Naive B cell (primary cell): ENCODE measurements at regions not wholly inside any gene's neighbourhood (a gene's known extent, or its start where the extent isn't known, plus 50 kb on each side); places are given as distances from the start of the nearest gene placed in this dataset.
A peak's percentile ranks its signal among the peaks of the same experiment; 100 is the strongest.
"Not testable (repeated sequence)": the region's sequence is repeated elsewhere in the genome, so short reads cannot be mapped to it uniquely, and the experiment has no call there.

Source experiments
- ATAC-seq, 2 donors: fragments of 150-1000 bp; cut with Tn5 transposase; 2 replicates each; pipeline ENCODE4 v1.10.0; 2021; ENCODE audit warnings: low read depth in 2 of 2, mild to moderate bottlenecking in 2 of 2, moderate library complexity in 2 of 2
- DNase-seq: peaks from one replicate; pipeline ENCODE4 v3.0.0; 2022
- H3K27ac Mint-ChIP-seq, 6 donors: one replicate each; pipeline ENCODE4 v1.8.0; 2020 to 2022; ENCODE audit warnings: mild to moderate bottlenecking in 6 of 6, mixed read lengths in 6 of 6, moderate library complexity in 5 of 6, inconsistent platforms in 2 of 6
- H3K27me3 Mint-ChIP-seq, 3 donors: one replicate each; pipeline ENCODE4 v1.8.0; 2021 to 2022; ENCODE audit warnings: mixed read lengths in 3 of 3, mild to moderate bottlenecking in 1 of 3
- H3K36me3 Mint-ChIP-seq, 2 donors: one replicate each; pipeline ENCODE4 v1.8.0; 2020 to 2022; ENCODE audit warnings: mixed read lengths in 2 of 2, inconsistent platforms in 1 of 2, mild to moderate bottlenecking in 1 of 2
- H3K4me1 Mint-ChIP-seq, 3 donors: one replicate each; pipeline ENCODE4 v1.8.0; 2020 to 2022; ENCODE audit warnings: mixed read lengths in 3 of 3, inconsistent platforms in 1 of 3, mild to moderate bottlenecking in 1 of 3, moderate library complexity in 1 of 3
- H3K4me3 Mint-ChIP-seq, 8 donors: one replicate each; pipeline ENCODE4 v1.8.0; 2020 to 2022; ENCODE audit warnings: mild to moderate bottlenecking in 8 of 8, mixed read lengths in 8 of 8, moderate library complexity in 8 of 8, inconsistent platforms in 2 of 8
- H3K9me3 Mint-ChIP-seq, 7 donors: one replicate each; pipeline ENCODE4 v1.8.0; 2020 to 2022; ENCODE audit warnings: mixed read lengths in 7 of 7, mild to moderate bottlenecking in 5 of 7, inconsistent platforms in 2 of 7, moderate library complexity in 1 of 7

DNA sequence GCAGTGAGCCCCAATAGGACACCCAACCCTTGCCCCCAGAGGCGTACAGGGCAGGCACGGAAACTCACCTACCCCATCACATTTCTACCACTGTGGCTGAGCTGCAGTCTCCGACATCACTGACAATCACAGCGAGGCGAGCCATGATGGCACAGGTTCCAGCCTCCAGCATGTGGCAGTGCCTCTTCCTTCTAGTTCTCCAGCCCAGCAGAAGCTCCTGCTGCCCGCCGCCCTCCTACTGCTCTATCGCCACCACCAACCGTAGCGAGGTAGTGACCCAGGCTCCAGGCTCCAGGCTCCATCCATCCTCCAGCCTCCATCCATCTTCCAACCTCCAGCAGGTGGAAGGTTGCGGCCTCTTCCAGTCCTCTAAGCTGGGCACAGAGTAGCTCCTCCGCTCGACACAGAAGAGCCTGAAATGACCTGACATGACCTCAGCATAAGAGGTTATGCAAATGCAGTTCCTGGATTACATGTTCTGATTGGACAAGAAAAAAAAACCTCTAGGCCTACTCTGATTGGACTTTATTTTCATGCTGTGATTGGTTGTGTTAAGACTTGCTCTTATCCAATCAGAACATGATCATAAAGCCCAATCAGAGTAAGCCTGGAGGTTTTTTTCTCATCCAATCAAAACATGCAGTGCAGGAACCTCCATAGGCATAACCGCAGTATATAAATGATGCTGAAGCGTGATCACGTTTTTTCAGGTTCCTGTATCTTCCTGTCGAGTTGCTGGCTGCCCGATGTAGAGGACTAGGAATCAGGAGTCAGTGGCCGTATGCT is 438.9 kb upstream of the ZNF337 start:
- peak overlapping the region in 2 of 6 donors; percentile 44 to 48 for H3K27ac Mint-ChIP-seq
- H3K27me3 Mint-ChIP-seq = no peaks in the 10 kb centered on the region
- peaks cover 0 to 12% of the 10 kb centered on the region in 2 donors for H3K36me3 Mint-ChIP-seq

DNA sequence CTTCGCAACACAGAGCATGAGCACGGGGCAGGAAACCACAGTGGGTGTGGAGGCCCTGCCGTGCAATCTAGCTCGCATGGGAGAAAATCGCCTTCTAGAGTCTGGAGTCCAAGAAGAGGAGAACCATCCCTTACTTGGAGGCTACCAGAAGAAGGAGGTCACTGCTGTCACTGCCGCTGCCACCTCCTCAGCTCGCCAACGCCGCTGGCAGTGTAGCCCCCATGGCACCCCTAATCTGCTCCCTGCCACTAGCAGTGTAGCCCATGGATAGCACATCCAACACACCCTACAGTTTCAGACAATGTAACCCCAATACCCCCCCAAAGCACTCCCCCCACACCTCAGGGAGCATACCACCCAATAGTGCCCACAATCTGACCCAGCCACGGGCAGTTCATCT is 438.0 kb upstream of the ZNF337 start:
- Mint-ChIP-seq H3K4me3 (no peak overlapping the region), H3K36me3 (peaks cover 0 to 12% of the 10 kb centered on the region in 2 donors), H3K27ac (peak overlapping the region in 1 of 6 donors; percentile 42), H3K4me1 (no peaks in the 10 kb centered on the region), H3K27me3 (no peaks in the 10 kb centered on the region), H3K9me3 (peaks cover 0 to 14% (median 7%) of the 10 kb centered on the region in 7 donors)
- DNase-seq (no peak), ATAC-seq (no peak)

More for the DNA sequence above, 438.9 kb upstream of the ZNF337 start:
- no peaks in the 10 kb centered on the region for H3K4me1 Mint-ChIP-seq
- ATAC-seq (no peak), DNase-seq (no peak)
- H3K9me3 Mint-ChIP-seq = peaks cover 0 to 12% (median 7%) of the 10 kb centered on the region in 7 donors
- H3K4me3 Mint-ChIP-seq = peak overlapping the region in 1 of 8 donors; percentile 61

DNA sequence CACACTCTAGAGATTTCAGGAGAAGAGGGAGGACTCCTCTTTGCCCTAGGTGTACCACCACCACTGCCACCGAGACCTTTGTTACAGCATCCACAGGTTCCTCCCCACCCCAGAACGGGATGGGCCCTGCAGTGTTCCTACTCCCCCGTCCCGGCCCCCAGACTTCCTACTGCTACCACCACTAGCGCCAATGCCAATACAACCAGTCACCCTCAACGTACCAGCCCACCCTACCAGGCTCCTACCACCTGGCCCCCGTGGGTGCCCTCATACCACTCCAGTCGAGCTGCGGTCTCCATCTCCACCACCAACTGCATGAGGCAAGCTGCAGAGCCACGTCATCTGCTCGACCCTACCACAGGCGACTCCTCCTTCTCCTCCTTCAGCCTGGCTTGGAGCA is 437.1 kb upstream of the ZNF337 start:
- Mint-ChIP-seq H3K9me3 (peaks cover 0 to 14% (median 7%) of the 10 kb centered on the region in 7 donors), H3K4me3 (peak overlapping the region in 1 of 8 donors; percentile 47), H3K36me3 (peaks cover 0 to 12% of the 10 kb centered on the region in 2 donors)
- not testable (repeated sequence) for H3K27me3 Mint-ChIP-seq, H3K27ac Mint-ChIP-seq, ATAC-seq, DNase-seq, H3K4me1 Mint-ChIP-seq

DNA sequence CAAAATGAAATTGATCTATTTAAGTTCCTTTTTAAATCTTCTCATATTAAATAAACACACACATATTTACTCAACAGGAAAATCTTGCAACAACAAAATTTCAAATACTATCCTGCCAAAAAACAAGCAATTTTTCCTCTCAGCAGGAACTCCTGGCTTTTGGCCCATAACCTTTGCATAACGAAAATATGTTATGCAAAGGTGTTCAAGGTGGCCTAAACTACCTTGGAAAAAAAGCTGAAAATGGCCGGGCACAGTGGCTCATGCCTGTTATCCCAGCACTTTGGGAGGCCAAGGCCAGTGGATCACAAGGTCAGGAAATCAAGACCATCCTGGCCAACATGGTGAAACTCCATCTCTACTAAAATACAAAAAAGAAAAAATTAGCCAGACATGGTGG is 424.3 kb upstream of the ZNF337 start:
- not testable (repeated sequence) for H3K27ac Mint-ChIP-seq, H3K36me3 Mint-ChIP-seq, H3K27me3 Mint-ChIP-seq, H3K4me1 Mint-ChIP-seq, DNase-seq, ATAC-seq, H3K4me3 Mint-ChIP-seq, H3K9me3 Mint-ChIP-seq

DNA sequence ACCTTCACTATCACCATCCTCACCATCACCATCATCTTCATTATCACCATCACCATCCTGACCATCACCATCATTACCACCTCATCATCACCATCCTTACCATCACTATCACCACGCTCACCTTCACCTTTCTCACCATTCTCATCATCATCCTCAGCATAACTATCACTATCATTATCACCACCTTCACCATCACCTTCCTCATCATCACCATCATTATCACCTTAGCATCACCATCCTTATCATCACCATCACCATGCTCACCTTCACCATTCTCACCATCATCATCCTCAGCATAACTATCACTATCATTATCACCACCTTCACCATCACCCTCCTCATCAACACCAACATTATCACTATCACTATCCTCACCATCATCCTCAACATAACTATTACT is 397.8 kb upstream of the ZNF337 start:
- not testable (repeated sequence) for H3K27me3 Mint-ChIP-seq, H3K4me1 Mint-ChIP-seq, H3K9me3 Mint-ChIP-seq, H3K27ac Mint-ChIP-seq, ATAC-seq, H3K4me3 Mint-ChIP-seq, H3K36me3 Mint-ChIP-seq, DNase-seq

DNA sequence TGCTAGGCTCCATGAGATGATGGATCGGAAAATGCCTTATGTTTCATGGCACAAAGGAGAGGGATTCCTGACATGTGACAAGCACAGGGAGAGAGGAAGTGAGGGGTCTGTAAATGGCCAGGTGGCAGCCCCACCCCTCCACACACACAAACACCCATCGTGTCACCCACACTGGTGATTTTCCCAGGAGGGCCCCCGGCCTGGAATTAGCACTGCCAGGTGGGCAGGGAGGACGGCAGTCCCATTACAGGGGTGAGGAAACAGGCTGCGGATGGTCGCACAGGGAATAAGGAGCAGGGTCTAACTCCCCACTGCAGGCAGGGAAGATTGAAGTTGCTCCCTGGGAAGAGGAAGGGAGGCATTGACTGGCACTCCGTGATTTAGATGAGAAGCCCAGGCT is 395.3 kb upstream of the ZNF337 start:
- H3K36me3 Mint-ChIP-seq, H3K4me3 Mint-ChIP-seq, ATAC-seq, H3K9me3 Mint-ChIP-seq, DNase-seq, H3K27me3 Mint-ChIP-seq, H3K4me1 Mint-ChIP-seq: not testable (repeated sequence)
- peak overlapping the region in 1 of 6 donors; percentile 83 for H3K27ac Mint-ChIP-seq

DNA sequence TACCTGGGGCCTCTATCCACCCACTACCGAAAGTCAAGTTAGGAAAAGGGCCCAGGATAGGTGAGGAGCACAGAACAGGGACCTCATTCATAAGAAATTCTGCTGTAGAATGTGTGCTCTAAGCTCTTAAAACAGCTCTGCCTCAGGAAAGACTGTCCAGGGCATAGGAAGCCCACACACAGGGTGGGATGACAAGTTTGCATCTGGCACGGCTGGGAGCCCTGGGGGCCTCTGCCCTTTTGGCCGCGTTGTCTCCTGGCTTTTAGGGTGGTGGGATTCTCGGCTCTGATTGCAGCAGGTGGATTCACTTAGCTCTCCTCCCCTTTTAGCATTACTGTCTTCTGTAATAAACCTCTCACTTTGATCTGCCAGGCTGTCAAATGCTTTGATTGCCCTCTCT is 389.5 kb upstream of the ZNF337 start:
- not testable (repeated sequence) for H3K27ac Mint-ChIP-seq, H3K27me3 Mint-ChIP-seq, H3K36me3 Mint-ChIP-seq, DNase-seq, H3K4me1 Mint-ChIP-seq, ATAC-seq, H3K4me3 Mint-ChIP-seq, H3K9me3 Mint-ChIP-seq

DNA sequence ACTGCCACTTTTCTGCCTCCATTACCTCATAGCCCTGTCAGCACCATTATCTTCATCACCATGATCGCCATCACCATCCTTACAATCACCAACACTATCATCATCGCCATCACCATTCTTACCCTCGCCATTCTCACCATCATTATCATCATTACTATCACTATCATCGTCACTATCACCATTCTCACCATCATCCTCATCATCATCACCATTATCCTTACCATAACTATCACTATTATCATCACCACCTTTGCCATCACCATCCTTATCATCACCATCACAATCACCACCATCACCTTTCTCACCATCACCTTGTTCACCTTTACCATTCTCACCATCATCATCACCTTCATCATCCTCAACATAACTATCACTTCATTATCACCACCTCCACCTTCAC is 377.3 kb upstream of the ZNF337 start:
- not testable (repeated sequence) for H3K27me3 Mint-ChIP-seq, ATAC-seq

DNA sequence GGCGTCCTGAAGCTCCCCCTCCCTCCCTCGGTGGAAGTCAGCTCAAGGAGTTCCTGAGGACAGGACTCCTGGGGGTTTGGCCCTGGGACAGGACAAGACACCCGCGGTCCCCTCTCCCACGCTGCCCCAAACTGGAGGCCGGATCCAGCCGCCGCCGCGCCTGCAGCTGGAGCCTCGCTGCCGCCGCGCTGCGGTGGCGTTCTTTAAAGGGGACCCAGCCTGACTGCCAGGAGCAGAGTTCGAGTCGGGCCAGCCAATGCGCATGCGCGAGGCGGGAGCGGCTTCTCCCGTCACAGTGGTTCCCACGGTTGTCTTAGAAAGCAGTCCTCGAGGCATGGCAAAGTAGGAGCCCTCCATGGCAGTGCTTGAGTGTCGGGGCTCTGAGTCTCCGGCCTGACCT is 362.7 kb upstream of the ZNF337 start:
- not testable (repeated sequence) for H3K36me3 Mint-ChIP-seq, H3K4me3 Mint-ChIP-seq, ATAC-seq, H3K27me3 Mint-ChIP-seq, DNase-seq, H3K9me3 Mint-ChIP-seq, H3K4me1 Mint-ChIP-seq, H3K27ac Mint-ChIP-seq

More for the DNA sequence above, 377.3 kb upstream of the ZNF337 start:
- not testable (repeated sequence) for H3K4me1 Mint-ChIP-seq, H3K27ac Mint-ChIP-seq, H3K9me3 Mint-ChIP-seq, H3K36me3 Mint-ChIP-seq, DNase-seq, H3K4me3 Mint-ChIP-seq

DNA sequence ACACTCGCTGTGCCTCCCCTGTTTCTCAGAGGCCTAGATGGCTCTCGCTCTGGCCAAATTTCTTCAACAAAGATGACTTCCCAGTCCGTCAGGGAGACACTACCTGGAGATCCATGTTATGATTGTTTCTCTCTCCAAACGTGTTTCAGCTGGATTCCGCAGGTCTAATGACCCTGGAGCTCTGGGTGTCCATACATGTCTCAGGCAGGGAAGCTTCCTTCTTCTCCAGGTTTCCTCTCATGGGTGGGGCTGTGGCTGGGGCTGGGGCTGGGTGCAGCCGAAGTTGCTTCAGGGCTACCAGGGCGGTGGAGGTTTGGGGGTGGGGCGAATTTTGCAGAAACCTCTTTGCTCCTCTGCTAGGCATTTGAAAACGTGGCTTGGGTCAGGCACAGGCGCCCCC is 361.8 kb upstream of the ZNF337 start:
- not testable (repeated sequence) for H3K36me3 Mint-ChIP-seq, H3K27me3 Mint-ChIP-seq, H3K27ac Mint-ChIP-seq, H3K4me3 Mint-ChIP-seq, DNase-seq, ATAC-seq, H3K4me1 Mint-ChIP-seq, H3K9me3 Mint-ChIP-seq

DNA sequence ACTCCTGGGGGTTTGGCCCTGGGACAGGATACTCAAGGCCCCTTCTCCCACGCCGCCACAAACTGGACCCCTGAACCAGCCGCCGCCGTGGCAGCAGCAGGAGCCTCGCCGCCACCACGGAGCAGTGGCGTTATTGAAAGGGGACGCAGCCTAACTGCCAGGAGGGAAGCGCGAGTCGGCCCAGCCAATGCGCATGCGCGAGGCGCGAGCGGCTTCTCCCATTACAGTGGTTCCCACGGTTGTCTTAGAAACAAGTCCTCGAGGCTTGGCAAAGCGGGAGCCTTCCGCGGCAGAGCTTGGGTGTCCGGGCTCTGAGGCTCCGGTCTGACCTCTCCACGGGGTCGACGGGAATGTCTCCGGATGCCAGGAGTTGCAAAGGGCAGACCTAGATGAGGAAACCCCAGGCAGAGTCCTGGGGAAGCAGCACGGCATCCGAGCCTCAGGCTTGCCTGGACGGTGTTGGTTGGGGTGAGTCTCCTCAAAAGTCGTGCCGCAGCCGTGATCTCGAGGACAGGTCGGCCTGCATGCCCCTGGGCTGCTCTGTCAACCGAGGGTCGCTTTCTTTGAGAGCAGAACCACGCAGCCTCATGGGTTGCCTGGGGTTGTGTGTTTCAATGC is 360.6 kb upstream of the ZNF337 start:
- H3K4me3 Mint-ChIP-seq, H3K4me1 Mint-ChIP-seq, DNase-seq, H3K36me3 Mint-ChIP-seq, H3K27me3 Mint-ChIP-seq, ATAC-seq, H3K27ac Mint-ChIP-seq, H3K9me3 Mint-ChIP-seq: not testable (repeated sequence)

DNA sequence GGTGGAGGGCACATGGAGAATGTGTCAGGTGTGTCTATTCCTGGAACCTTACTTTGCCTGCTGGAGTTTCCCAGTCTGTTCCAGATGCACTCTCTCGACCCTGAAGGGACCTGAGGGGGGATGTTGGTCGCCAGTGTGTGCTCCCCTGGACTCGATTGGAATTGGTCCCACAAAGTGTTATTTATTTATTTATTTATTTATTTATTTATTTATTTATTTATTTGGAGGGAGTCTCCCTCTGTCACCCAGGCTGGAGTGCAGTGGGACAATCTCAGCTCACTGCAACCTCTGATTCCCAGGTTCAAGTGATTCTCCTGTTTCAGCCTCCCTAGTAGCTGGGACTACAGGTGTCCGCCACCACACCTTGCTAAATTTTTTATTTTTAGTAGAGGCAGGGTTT is 329.1 kb upstream of the ZNF337 start:
- not testable (repeated sequence) for H3K4me1 Mint-ChIP-seq, H3K4me3 Mint-ChIP-seq, H3K27me3 Mint-ChIP-seq, H3K27ac Mint-ChIP-seq, H3K9me3 Mint-ChIP-seq, ATAC-seq, H3K36me3 Mint-ChIP-seq, DNase-seq

DNA sequence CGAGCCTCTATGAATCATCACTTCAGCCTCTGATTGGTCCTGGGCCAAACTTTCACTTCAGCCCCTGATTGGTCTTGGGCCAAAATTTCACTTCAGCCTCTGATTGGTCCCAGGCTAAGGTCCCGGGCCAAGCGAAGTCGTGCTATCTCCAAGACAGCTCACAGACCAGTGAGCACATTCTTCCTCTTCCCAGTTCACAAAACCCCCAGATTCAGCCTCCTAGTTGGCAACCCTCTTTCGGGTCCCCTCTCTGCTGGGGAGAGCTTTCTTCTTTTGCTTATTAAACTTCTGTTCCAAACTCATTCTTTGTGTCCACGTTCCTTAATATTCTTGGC is 314.3 kb upstream of the ZNF337 start:
- H3K9me3 Mint-ChIP-seq, H3K36me3 Mint-ChIP-seq, DNase-seq, H3K27me3 Mint-ChIP-seq, ATAC-seq: not testable (repeated sequence)
- Mint-ChIP-seq H3K27ac (peak overlapping the region in 1 of 6 donors; percentile 95), H3K4me3 (peak overlapping the region in 7 of 8 donors; percentile 93 to 98 (median 95)), H3K4me1 (peaks cover 9 to 14% (median 11%) of the 10 kb centered on the region in 3 donors)

DNA sequence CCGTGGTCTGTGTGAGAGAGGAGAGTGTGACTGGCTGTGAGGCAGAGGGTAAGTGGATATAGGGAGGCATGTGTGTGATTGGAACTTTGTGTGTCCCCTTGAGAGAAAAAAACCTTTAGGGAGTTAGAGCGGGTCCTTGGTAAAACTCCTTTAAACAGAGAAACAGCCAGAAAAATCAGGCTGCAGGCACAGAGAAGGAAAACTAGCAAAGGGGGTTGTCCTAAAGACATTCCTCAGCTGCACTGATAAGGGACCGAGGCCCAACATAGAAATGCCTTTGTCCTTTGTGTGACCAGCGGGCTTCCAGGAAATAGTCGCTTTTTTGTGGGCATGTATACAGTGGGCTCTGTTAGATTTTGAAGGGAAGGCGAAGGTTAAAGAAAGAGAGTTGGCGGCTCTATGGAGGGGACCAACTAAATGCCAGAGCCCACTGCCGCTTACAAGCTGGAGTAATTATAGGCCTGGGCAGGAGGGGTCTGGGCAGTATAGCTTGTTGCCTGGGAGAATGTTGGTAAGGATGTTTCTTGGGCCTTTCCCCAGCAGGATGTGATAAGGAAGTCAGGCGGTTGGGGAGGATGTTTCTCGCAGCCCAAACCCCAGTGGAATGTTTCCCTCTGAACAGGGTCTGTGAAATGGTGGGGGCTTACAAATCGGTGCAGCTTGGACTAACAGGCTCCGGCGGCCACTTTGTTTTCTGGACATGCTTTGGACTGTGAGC is 313.7 kb upstream of the ZNF337 start:
- H3K27me3 Mint-ChIP-seq, ATAC-seq, H3K36me3 Mint-ChIP-seq, H3K9me3 Mint-ChIP-seq, DNase-seq: not testable (repeated sequence)
- Mint-ChIP-seq H3K4me1 (peaks cover 9 to 14% (median 11%) of the 10 kb centered on the region in 3 donors), H3K27ac (peak overlapping the region; percentile 76 to 98 (median 94)), H3K4me3 (peak overlapping the region; percentile 93 to 99 (median 96))
